ENCODE measurements at regions not wholly inside any gene's neighbourhood (a gene's known extent, or its start where the extent isn't known, plus 50 kb on each side); places are given as distances from the start of the nearest gene placed in this dataset.

DNA sequence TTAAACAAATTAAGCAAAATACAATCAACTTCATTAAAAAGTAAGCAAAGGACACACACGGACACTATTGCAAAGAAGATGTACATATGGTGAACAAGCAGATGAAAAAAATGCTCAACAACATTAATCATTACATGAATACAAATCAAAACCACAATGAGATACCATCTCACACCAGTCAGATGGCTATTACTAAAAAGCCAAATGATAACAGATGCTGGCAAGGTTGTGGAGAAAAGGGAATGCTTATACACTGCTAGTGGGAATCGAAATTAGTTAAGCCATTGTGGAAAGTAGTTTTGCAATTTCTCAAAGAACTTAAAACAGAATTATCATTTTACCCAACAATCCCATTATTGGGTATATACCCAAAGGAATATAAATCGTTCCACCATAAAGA is 636.2 kb upstream of the ST8SIA4 start:
- no peaks in the 10 kb centered on the region for H3F3A ChIP-seq (replicated peaks; ENCODE audit: low read depth)
- H2AFZ ChIP-seq: no peak overlapping the region
- H4K20me1 ChIP-seq (replicated peaks; ENCODE audit: insufficient read depth): no peaks in the 10 kb centered on the region
- no peak for DNase-seq (ENCODE audit: low spot score)
- H3K4me1 Mint-ChIP-seq: peaks cover 8% of the 10 kb centered on the region; the same call in 2 of the 3 replicates
- no peak overlapping the region for H3K4me2 ChIP-seq
- peaks cover 3% of the 10 kb centered on the region for H3K27me3 Mint-ChIP-seq (ENCODE audit: insufficient read depth, low read depth, poor library complexity)
- H3K4me1 ChIP-seq (ENCODE audit: insufficient read depth): 0 out of 2 replicates have a peak, but pooled peaks cover 13% of the 10 kb centered on the region
- H3K27me3 ChIP-seq (ENCODE audit: insufficient read depth): no peaks in the 10 kb centered on the region
- no peak overlapping the region for H3K27ac Mint-ChIP-seq
- no peak overlapping the region for H3K27ac ChIP-seq (ENCODE audit: low read depth)
- TF ChIP-seq ZNF331 (CRISPR knock-in tag; IDR thresholded peaks at IDR 0.05; ENCODE audit: low read depth): no peak
- no peak for TF ChIP-seq ZNF114 (CRISPR knock-in tag; IDR thresholded peaks at IDR 0.05)
- TF ChIP-seq JUNB (IDR thresholded peaks at IDR 0.05; ENCODE audit: unreplicated experiment): no peak
- TF ChIP-seq, protein P1, sequence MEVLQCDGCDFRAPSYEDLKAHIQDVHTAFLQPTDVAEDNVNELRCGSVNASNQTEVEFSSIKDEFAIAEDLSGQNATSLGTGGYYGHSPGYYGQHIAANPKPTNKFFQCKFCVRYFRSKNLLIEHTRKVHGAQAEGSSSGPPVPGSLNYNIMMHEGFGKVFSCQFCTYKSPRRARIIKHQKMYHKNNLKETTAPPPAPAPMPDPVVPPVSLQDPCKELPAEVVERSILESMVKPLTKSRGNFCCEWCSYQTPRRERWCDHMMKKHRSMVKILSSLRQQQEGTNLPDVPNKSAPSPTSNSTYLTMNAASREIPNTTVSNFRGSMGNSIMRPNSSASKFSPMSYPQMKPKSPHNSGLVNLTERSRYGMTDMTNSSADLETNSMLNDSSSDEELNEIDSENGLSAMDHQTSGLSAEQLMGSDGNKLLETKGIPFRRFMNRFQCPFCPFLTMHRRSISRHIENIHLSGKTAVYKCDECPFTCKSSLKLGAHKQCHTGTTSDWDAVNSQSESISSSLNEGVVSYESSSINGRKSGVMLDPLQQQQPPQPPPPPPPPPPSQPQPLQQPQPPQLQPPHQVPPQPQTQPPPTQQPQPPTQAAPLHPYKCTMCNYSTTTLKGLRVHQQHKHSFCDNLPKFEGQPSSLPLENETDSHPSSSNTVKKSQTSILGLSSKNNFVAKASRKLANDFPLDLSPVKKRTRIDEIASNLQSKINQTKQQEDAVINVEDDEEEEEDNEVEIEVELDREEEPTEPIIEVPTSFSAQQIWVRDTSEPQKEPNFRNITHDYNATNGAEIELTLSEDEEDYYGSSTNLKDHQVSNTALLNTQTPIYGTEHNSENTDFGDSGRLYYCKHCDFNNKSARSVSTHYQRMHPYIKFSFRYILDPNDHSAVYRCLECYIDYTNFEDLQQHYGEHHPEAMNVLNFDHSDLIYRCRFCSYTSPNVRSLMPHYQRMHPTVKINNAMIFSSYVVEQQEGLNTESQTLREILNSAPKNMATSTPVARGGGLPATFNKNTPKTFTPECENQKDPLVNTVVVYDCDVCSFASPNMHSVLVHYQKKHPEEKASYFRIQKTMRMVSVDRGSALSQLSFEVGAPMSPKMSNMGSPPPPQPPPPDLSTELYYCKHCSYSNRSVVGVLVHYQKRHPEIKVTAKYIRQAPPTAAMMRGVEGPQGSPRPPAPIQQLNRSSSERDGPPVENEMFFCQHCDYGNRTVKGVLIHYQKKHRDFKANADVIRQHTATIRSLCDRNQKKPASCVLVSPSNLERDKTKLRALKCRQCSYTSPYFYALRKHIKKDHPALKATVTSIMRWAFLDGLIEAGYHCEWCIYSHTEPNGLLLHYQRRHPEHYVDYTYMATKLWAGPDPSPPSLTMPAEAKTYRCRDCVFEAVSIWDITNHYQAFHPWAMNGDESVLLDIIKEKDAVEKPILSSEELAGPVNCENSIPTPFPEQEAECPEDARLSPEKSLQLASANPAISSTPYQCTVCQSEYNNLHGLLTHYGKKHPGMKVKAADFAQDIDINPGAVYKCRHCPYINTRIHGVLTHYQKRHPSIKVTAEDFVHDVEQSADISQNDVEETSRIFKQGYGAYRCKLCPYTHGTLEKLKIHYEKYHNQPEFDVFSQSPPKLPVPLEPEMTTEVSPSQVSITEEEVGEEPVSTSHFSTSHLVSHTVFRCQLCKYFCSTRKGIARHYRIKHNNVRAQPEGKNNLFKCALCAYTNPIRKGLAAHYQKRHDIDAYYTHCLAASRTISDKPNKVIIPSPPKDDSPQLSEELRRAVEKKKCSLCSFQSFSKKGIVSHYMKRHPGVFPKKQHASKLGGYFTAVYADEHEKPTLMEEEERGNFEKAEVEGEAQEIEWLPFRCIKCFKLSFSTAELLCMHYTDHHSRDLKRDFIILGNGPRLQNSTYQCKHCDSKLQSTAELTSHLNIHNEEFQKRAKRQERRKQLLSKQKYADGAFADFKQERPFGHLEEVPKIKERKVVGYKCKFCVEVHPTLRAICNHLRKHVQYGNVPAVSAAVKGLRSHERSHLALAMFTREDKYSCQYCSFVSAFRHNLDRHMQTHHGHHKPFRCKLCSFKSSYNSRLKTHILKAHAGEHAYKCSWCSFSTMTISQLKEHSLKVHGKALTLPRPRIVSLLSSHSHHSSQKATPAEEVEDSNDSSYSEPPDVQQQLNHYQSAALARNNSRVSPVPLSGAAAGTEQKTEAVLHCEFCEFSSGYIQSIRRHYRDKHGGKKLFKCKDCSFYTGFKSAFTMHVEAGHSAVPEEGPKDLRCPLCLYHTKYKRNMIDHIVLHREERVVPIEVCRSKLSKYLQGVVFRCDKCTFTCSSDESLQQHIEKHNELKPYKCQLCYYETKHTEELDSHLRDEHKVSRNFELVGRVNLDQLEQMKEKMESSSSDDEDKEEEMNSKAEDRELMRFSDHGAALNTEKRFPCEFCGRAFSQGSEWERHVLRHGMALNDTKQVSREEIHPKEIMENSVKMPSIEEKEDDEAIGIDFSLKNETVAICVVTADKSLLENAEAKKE (CRISPR knock-in tag; IDR thresholded peaks at IDR 0.05): no peak
- no peak for TF ChIP-seq EZH2 (IDR thresholded peaks at IDR 0.05; ENCODE audit: low read depth, unreplicated experiment)
- TF ChIP-seq, protein P2, sequence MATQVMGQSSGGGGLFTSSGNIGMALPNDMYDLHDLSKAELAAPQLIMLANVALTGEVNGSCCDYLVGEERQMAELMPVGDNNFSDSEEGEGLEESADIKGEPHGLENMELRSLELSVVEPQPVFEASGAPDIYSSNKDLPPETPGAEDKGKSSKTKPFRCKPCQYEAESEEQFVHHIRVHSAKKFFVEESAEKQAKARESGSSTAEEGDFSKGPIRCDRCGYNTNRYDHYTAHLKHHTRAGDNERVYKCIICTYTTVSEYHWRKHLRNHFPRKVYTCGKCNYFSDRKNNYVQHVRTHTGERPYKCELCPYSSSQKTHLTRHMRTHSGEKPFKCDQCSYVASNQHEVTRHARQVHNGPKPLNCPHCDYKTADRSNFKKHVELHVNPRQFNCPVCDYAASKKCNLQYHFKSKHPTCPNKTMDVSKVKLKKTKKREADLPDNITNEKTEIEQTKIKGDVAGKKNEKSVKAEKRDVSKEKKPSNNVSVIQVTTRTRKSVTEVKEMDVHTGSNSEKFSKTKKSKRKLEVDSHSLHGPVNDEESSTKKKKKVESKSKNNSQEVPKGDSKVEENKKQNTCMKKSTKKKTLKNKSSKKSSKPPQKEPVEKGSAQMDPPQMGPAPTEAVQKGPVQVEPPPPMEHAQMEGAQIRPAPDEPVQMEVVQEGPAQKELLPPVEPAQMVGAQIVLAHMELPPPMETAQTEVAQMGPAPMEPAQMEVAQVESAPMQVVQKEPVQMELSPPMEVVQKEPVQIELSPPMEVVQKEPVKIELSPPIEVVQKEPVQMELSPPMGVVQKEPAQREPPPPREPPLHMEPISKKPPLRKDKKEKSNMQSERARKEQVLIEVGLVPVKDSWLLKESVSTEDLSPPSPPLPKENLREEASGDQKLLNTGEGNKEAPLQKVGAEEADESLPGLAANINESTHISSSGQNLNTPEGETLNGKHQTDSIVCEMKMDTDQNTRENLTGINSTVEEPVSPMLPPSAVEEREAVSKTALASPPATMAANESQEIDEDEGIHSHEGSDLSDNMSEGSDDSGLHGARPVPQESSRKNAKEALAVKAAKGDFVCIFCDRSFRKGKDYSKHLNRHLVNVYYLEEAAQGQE (IDR thresholded peaks at IDR 0.05; ENCODE audit: unreplicated experiment): no peak
- TF ChIP-seq, protein P3, sequence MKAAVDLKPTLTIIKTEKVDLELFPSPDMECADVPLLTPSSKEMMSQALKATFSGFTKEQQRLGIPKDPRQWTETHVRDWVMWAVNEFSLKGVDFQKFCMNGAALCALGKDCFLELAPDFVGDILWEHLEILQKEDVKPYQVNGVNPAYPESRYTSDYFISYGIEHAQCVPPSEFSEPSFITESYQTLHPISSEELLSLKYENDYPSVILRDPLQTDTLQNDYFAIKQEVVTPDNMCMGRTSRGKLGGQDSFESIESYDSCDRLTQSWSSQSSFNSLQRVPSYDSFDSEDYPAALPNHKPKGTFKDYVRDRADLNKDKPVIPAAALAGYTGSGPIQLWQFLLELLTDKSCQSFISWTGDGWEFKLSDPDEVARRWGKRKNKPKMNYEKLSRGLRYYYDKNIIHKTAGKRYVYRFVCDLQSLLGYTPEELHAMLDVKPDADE (IDR thresholded peaks at IDR 0.05): no peak
- no peak overlapping the region for H3K4me3 Mint-ChIP-seq
- no peaks in the 10 kb centered on the region; the same call in 2 of the 3 replicates for H3K9me3 Mint-ChIP-seq
- H3K36me3 Mint-ChIP-seq (ENCODE audit: low read depth): no peaks in the 10 kb centered on the region
- no peaks in the 10 kb centered on the region for H3K79me2 ChIP-seq (replicated peaks; ENCODE audit: insufficient read depth)
- peaks cover 12% of the 10 kb centered on the region for H3K9me2 ChIP-seq (ENCODE audit: insufficient read depth)
- ATAC-seq: no peak
- no peaks in the 10 kb centered on the region for H3K36me3 ChIP-seq (ENCODE audit: insufficient read depth)
- H3K4me3 ChIP-seq: no peak overlapping the region
